Hepatocyte (in vitro differentiated cells): ENCODE measurements at regions not wholly inside any gene's neighbourhood (a gene's known extent, or its start where the extent isn't known, plus 50 kb on each side); places are given as distances from the start of the nearest gene placed in this dataset.

Experiments used
- DNase-seq: peaks from one replicate; pipeline ENCODE4 v3.0.0-alpha.2; 2016; ENCODE audit warnings: low spot score
- H2AFZ ChIP-seq: fragments of 200-600 bp; sonication (generic); 2 replicates; pipeline ENCODE4 v1.6.0; 2016; ENCODE audit warnings: antibody characterized with exemption, mild to moderate bottlenecking
- H3K27ac ChIP-seq: fragments of 200-600 bp; sonication (generic); 2 replicates; pipeline ENCODE4 v1.5.1; 2016; ENCODE audit warnings: mild to moderate bottlenecking
- H3K27me3 ChIP-seq: fragments of 200-600 bp; sonication (generic); 2 replicates; pipeline ENCODE4 v1.6.1; 2016
- H3K36me3 ChIP-seq: fragments of 200-600 bp; sonication (generic); replicated peaks from 2 replicates; pipeline ENCODE4 v1.5.1; 2016; ENCODE audit warnings: low read depth; ENCODE audit not compliant: insufficient read depth
- H3K4me1 ChIP-seq: fragments of 200-600 bp; sonication (generic); 2 replicates; pipeline ENCODE4 v1.5.1; 2016; ENCODE audit warnings: mild to moderate bottlenecking, moderate library complexity; ENCODE audit not compliant: insufficient read depth
- H3K4me2 ChIP-seq: fragments of 200-600 bp; sonication (generic); 2 replicates; pipeline ENCODE4 v1.6.0; 2016
- H3K4me3 ChIP-seq: fragments of 200-600 bp; sonication (generic); 2 replicates; pipeline ENCODE4 v1.5.1; 2016; ENCODE audit warnings: mild to moderate bottlenecking
- H3K79me2 ChIP-seq: fragments of 200-600 bp; sonication (generic); 2 replicates; pipeline ENCODE4 v1.6.0; 2017; ENCODE audit warnings: mild to moderate bottlenecking
- H3K9me2 ChIP-seq: fragments of 200-600 bp; sonication (generic); replicated peaks from 2 replicates; pipeline ENCODE4 v1.6.0; 2017; ENCODE audit warnings: mild to moderate bottlenecking; ENCODE audit not compliant: insufficient read depth
- H3K9me3 ChIP-seq: fragments of 200-600 bp; sonication (generic); 2 replicates; pipeline ENCODE4 v1.5.1; 2016; ENCODE audit warnings: low read depth, mild to moderate bottlenecking
- H4K20me1 ChIP-seq: fragments of 200-600 bp; sonication (generic); 2 replicates; pipeline ENCODE4 v1.6.0; 2016; ENCODE audit warnings: mild to moderate bottlenecking; ENCODE audit not compliant: insufficient read depth, poor library complexity, severe bottlenecking
- CTCF ChIP-seq: fragments of 200-600 bp; sonication (generic); IDR thresholded peaks from 2 replicates; pipeline ENCODE4 v1.5.1; 2016; ENCODE audit warnings: antibody characterized with exemption, mild to moderate bottlenecking; ENCODE audit not compliant: poor library complexity
- EZH2 ChIP-seq: fragments of 200-600 bp; sonication (generic); IDR thresholded peaks from 2 replicates; pipeline ENCODE4 v1.6.1; 2016; ENCODE audit warnings: antibody characterized with exemption, mild to moderate bottlenecking, borderline replicate concordance
- EZH2phosphoT487 ChIP-seq: fragments of 200-600 bp; sonication (generic); IDR thresholded peaks from one replicate; pipeline ENCODE4 v1.6.1; 2018; ENCODE audit warnings: antibody characterized with exemption, mild to moderate bottlenecking, low read depth, moderate library complexity; ENCODE audit not compliant: unreplicated experiment, severe bottlenecking
- WGBS: methylation state at CpG from one replicate; pipeline ENCODE4 v1.1.6; 2016; ENCODE audit warnings: low lambda C conversion rate; ENCODE audit errors: missing lambda C conversion rate; 5-methylcytosine and 5-hydroxymethylcytosine counted together

- WGBS = 84% methylated on average over 2 of the region's 2 CpGs
These were observed 777.1 kb upstream of the MDGA2 start for GRCh38 chr14:48452437-48452995.

GRCh38 chr14:48435221-48435620 lies 759.8 kb upstream of the MDGA2 start:
- H3K79me2 ChIP-seq = no peaks in the 10 kb centered on the region
- no peaks in the 10 kb centered on the region for H3K4me1 ChIP-seq
- no peak overlapping the region for H2AFZ ChIP-seq
- no peak overlapping the region for H3K4me2 ChIP-seq
- no peaks in the 10 kb centered on the region for H3K27me3 ChIP-seq
- H3K9me2 ChIP-seq = no peaks in the 10 kb centered on the region
- no peak overlapping the region for H3K27ac ChIP-seq
- WGBS = 60% methylated on average over 2 of the region's 2 CpGs
- DNase-seq = no peak
- no peaks in the 10 kb centered on the region for H3K9me3 ChIP-seq
- H3K36me3 ChIP-seq = no peaks in the 10 kb centered on the region
- H3K4me3 ChIP-seq = no peak overlapping the region
- H4K20me1 ChIP-seq = no peaks in the 10 kb centered on the region
- TF ChIP-seq EZH2 (no peak), EZH2phosphoT487 (no peak), CTCF (no peak)

More at GRCh38 chr14:48452437-48452995, 777.1 kb upstream of the MDGA2 start:
- no peak for TF ChIP-seq EZH2phosphoT487
- TF ChIP-seq EZH2 = no peak
- TF ChIP-seq CTCF = no peak
- Histone ChIP-seq H3K27me3 (no peaks in the 10 kb centered on the region), H4K20me1 (no peaks in the 10 kb centered on the region), H3K79me2 (no peaks in the 10 kb centered on the region), H3K27ac (no peak overlapping the region), H3K36me3 (no peaks in the 10 kb centered on the region), H3K4me2 (no peak overlapping the region), H2AFZ (no peak overlapping the region), H3K4me1 (no peaks in the 10 kb centered on the region), H3K9me2 (no peaks in the 10 kb centered on the region), H3K9me3 (no peaks in the 10 kb centered on the region), H3K4me3 (no peak overlapping the region)
- no peak for DNase-seq

- no peaks in the 10 kb centered on the region for H3K36me3 ChIP-seq
- H4K20me1 ChIP-seq = no peaks in the 10 kb centered on the region
- H3K27ac ChIP-seq = no peak overlapping the region
- no peaks in the 10 kb centered on the region for H3K9me3 ChIP-seq
- DNase-seq = no peak
- no peak overlapping the region for H2AFZ ChIP-seq
- TF ChIP-seq EZH2 (no peak), EZH2phosphoT487 (no peak), CTCF (no peak)
- no peak overlapping the region for H3K4me2 ChIP-seq
- H3K4me3 ChIP-seq = no peak overlapping the region
- 89% methylated on average over 5 of the region's 5 CpGs for WGBS
- no peaks in the 10 kb centered on the region for H3K4me1 ChIP-seq
- H3K27me3 ChIP-seq = no peaks in the 10 kb centered on the region
- H3K79me2 ChIP-seq = no peaks in the 10 kb centered on the region
- H3K9me2 ChIP-seq = no peaks in the 10 kb centered on the region
These were observed 755.4 kb upstream of the MDGA2 start for GRCh38 chr14:48430805-48431204.
